A204.1 (cell line): ENCODE measurements at regions not wholly inside any gene's neighbourhood (a gene's known extent, or its start where the extent isn't known, plus 50 kb on each side); places are given as distances from the start of the nearest gene placed in this dataset.
"Not testable (repeated sequence)": the region's sequence is repeated elsewhere in the genome, so short reads cannot be mapped to it uniquely, and the experiment has no call there.

Experiments used
- FAIRE-seq: peaks from 2 replicates; lab custom pipeline; 2012; peaks lifted over from hg19 to GRCh38; lab: Jason Lieb, UNC

DNA sequence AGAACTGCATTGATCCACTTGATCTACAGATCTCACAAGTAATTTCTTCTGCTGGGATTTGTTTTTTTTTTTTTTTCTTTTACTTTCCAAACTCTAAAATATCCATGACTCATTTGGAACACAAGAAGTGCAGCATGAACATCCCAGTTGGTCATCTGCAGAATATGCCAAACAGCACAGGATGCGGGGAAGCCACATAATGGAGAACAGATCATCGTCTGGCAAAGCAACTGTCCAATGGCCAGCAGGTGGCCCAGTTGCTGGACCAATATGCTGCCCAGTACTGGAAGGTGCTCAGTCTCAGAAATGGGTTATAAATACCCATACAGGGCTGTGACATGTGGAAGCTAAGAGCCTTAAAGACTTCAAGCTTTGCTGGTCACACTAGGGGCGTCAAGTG is 221.3 kb upstream of the TAS2R1 start:
- FAIRE-seq = no peak

- FAIRE-seq = no peak
Measured at GRCh38 chr5:9850456-9850855, 220.3 kb upstream of the TAS2R1 start.

DNA sequence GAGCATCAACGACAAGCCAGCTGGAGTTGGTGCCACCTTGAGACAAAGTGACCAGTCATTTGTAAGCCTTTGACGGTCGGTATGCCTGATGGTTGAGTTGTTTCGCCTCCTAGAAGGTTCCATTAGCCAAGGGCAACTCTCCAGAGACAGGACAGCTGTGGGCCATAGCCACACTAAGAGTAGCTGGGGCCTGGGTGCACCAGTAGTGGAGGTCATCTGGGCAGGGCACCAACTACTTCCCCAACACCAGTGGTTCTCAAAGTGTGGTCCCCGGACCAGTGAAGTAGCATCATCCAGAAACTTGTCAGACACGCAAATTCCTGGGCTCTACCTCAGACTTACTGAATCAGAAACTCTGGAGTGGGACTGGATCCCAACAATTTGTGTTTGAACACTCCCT is 217.5 kb upstream of the TAS2R1 start:
- FAIRE-seq = no peak

DNA sequence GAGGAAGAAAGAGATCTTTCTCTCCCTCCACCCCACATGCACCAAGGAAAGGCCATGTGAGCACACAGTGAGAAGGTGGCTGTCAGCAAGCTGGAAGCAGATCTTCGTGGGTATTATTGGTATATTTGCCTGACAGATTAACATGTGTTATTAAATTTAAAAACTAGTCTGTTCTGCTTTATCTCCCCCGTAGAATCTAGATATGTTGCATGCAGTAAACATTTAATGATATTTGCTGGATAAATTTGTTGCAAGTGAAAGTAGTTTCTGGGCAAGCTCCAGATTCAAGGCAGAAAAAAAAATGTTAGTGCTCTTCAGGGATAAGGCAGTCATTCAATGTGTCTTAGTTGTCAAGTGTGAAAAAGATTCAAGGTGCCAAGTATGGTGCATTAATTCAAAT is 215.0 kb upstream of the TAS2R1 start:
- FAIRE-seq = no peak

DNA sequence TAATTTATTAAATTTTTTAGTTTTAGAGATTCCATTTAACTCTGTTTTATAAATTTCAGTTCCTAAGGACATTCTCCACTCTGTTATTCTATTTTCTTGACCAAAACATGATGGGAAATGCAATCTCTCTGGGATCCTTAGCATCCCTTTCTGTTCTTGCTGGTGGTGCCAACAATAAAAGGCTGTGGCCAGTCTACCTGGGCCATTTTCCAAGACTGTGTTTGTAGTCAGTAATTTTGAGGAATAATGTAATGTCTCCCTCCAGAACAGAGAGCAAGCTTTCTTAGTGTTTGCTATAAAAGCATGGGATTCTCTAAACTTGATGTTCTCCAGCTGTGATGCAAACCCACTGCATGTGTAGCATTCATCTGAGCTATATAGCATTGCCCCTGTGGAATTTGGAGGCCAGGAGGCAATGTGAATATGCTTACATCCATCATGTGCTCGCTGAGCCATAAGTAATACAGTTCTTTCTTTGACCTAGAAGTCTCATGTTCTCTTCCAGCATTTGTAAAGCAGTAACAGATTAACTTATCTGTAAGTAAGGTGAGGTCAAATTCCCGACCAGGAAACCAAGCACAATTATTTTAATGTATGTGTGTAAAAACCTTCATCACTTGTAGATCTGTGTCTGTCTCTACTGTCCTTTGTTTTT is 211.5 kb upstream of the TAS2R1 start:
- no peak for FAIRE-seq

GRCh38 chr5:9838916-9839315 is 208.8 kb upstream of the TAS2R1 start:
- no peak for FAIRE-seq

GRCh38 chr5:9834871-9835770 is 205.0 kb upstream of the TAS2R1 start:
- no peak for FAIRE-seq

DNA sequence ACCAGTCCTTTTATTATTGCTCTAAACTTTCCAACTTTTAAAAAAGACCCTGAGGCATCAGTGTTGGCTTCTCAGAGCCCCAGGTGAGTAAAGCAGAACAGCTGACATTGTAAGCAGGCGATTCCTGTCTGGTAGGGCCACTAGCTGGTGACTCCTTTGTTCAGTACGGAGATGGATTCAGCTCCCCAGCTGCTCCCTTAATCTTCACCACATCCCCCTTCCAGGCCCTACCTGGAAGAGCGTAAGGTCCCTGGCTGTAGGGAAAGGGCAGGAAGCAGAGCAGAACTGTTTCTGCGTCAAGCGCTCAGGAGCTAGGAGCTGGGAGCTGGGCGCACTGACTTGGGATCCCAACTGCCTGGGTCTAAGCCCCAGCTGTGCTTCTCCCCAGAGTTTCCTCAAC is 203.7 kb upstream of the TAS2R1 start:
- FAIRE-seq = no peak

GRCh38 chr5:9832921-9833320 is 202.8 kb upstream of the TAS2R1 start:
- FAIRE-seq = no peak

GRCh38 chr5:9831823-9832222 is 201.7 kb upstream of the TAS2R1 start:
- FAIRE-seq = no peak

DNA sequence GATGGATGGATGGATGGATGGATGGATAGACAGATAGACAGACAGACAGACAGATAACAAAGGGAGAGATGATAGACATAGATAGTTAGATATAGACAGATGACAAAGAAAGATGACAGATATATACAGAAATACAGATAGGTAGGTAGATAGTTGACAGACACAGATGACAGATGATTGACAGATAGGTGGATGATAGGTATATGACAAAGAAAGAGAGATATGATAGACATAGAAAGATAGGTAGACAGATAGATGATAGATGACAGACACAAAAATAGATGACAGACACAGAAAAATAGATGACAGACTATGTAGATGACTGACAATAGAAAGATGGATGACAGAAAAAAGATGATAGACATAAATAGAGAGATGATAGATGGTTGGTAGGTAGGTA is 200.0 kb upstream of the TAS2R1 start:
- no peak for FAIRE-seq

GRCh38 chr5:9829621-9830020 is 199.5 kb upstream of the TAS2R1 start:
- FAIRE-seq = no peak

DNA sequence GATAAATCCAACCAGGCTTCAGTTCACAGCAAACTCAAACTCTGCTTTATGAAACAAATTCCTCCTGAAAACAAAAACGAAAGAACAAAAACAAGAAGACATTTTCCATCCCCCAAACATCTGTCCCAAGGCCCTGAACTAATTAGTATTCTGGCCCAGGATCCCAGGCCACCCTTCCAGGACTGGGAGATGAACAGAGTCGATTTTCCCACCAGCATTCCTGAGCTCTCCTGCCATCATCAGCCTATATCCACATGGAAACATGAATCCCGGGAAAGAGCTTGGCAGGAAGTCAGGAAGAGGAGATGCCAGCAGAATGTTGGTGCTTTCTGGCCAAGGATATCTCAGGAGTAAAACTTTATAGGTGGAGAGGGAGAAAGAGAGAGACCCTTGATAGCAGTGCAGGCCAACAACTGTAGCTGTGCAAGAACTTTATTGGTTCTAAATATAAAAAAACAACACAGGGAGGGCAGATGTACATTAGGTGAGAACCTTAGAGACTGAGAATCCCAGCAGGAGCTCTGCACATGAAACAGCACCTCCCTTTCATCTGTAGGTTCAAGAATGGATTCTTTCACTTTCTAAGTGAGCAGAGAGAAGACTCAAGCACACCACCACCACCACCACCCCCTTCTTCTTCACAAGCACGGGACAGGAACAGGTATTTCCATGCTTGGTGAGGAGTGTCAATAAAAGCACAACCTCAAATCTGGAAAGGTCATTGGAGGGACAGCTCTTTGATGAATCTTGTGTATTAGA is 190.7 kb upstream of the TAS2R1 start:
- FAIRE-seq = no peak

DNA sequence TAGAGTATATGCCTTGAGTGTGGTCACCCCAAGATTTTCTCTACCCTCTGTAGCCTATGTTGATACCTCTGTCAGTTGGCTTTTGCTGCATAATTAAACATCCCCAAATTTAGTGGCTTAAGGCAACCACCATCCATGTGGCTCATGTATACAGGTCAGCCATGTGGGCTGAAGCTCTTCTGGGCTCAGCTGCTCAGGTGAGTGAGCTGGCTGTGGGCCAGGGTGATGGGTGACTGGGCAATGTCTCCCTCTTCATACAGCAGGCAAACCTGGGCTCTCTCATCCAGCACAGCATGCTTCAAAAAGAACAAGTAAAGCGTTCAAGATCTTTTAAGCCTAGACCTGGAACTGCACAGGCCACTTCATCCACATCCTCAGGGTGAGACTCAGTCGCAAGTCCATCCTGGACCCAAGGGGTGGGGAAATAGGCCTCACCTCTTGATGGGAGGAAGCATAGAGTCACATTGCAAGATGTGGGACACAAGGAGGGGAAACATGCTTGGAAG is 188.2 kb upstream of the TAS2R1 start:
- no peak for FAIRE-seq

DNA sequence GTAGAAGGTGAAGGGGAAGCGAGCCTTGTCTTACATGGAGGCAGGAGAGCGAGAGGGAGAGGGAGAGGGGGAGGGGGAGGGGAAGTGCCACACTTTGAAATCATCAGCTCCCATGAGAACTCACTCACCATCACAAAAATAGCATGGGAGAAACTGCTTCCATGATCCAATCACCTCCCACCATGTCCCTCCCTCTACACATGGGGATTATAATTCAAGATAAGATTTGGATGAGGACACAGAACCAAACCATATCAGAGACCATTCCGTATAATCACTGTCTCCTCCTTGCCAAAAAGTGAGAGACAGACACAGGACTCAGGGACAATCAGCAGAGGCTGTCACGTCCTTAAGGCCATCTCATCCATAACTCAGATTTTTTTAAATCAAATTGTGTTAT is 187.7 kb upstream of the TAS2R1 start:
- no peak for FAIRE-seq

DNA sequence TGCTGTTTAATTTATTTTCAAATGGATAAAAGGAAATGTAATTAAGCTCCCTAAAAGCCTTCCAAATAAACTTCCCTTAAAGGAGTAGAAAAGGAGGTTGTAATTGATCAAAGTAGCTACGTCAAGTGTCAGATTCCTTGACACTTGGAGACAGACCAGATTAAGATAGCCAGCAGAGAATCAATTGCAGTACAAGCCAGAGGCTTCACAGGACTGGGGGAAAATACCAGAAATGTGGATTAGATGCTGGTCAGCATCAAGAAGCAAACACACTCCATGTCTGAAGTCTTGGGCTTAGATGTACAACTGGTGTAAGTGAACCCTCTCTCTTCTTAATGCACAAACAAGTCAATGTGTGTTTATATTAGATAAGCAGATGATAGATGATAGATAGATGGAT is 184.9 kb upstream of the TAS2R1 start:
- FAIRE-seq = no peak

DNA sequence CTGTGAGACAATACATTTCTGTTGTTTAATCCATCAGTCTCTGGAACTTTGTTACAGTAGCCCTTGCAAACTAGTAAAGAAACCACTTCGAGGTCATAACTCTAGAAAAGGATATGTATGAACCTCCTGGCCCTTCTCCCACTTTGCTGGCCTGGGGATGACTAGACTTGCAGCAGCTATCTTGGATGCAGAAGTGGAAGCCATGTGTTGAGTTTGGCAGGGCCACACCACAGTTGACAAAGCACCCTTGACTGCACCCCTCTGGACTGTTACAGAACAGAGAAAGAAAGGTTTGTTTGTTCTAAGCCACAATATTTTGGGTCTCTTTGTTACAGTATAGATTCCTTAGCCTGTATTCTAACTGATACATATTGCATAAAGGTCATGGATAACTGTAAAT is 183.2 kb upstream of the TAS2R1 start:
- no peak for FAIRE-seq

- not testable (repeated sequence) for FAIRE-seq
Measured at GRCh38 chr5:9807366-9807765, 177.2 kb upstream of the TAS2R1 start.

- FAIRE-seq = no peak
Measured at GRCh38 chr5:9801908-9802307, 171.8 kb upstream of the TAS2R1 start.

GRCh38 chr5:9799606-9800005 is 169.5 kb upstream of the TAS2R1 start:
- FAIRE-seq = no peak

- FAIRE-seq = no peak
Measured at GRCh38 chr5:9790276-9790675, 160.1 kb upstream of the TAS2R1 start.

DNA sequence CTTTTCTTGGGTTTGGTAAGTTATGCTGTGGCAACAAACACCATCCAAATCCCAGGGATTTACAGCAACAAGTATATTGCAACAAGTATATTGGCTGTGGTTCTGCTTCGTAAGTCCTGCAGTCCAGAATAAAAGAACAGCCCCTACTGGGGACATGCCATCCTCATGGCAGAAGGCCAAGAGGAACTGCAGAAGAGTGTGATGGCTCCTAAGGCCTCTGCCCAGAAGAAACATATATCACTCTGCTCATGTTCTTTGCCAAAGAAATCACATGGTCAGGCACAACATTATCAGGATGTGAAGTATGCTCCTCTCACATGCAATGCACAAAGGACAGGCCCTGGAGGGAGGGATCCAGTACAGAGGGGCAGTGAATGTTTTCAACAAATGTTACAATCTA is 159.6 kb upstream of the TAS2R1 start:
- FAIRE-seq = no peak
